RWPE1 (cell line): ENCODE measurements at regions not wholly inside any gene's neighbourhood (a gene's known extent, or its start where the extent isn't known, plus 50 kb on each side); places are given as distances from the start of the nearest gene placed in this dataset.

ENCODE experiments used
- CTCF ChIA-PET: fragments of 350-600 bp; sonication (Branson Sonifier 250); formaldehyde crosslinking; extraction: SDS; loops from one replicate; lab custom pipeline; 2021; lab: Yijun Ruan, JAX
- POLR2A ChIA-PET: fragments of 400-600 bp; formaldehyde crosslinking; extraction: SDS; loops from one replicate; lab custom pipeline; 2020; ENCODE audit warnings: antibody characterized with exemption; ENCODE audit not compliant: low non-redundant PET; lab: Yijun Ruan, JAX
- DNase-seq: peaks from one replicate; pipeline ENCODE4 v3.0.0; 2012; ENCODE audit warnings: low spot score
- H3K27ac ChIP-seq: fragments of 450-650 bp; 2 replicates; pipeline ENCODE4 v1.5.1; 2017
- TF ChIP-seq, protein P1 (sequence below): fragments of 450-650 bp; conservative IDR thresholded peaks from 2 replicates; pipeline ENCODE4 v1.5.1; 2017; ENCODE audit warnings: low read depth, mild to moderate bottlenecking

DNA sequence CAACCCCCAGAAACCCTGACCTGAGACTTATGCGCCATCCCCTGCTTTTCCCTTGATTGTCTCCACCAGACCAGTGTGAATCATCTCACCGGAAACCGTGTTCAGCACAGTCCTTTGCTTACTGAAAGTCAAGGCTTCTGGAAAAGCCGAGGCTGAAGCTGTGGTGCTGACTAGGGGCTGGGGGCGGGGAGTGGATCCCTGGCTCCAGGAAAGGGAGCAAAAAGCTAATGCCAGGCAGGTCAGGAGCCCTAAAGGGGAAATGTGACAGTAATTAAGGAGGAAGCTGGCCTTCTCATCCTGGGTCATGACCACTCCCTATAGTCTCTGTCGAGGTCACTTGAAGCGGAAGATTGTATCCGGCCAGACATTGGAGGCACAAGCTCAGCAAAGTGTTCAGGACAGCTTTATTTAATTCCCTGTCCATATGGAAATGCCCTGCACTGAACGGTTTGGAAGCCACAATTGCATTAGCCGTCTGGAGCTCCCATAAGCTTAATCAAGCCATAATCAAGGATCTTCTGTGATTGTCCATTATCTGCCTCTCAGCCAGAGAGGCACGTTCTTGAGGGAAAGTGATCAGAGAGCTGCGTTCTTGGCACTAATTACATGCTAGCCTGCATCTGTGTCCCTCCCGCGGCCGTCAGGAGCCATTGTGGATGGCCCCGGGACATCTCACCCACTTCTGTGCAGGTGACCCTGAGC, 403.6 kb downstream of the RRAGC start:
- ChIA-PET CTCF (interaction anchor here (0.7 kb wide), 1 partner anchor 318 kb away, joined by 3 read pairs; no protein-coding TSS in a partner anchor), POLR2A (no interaction called here)
- TF ChIP-seq, protein P1, sequence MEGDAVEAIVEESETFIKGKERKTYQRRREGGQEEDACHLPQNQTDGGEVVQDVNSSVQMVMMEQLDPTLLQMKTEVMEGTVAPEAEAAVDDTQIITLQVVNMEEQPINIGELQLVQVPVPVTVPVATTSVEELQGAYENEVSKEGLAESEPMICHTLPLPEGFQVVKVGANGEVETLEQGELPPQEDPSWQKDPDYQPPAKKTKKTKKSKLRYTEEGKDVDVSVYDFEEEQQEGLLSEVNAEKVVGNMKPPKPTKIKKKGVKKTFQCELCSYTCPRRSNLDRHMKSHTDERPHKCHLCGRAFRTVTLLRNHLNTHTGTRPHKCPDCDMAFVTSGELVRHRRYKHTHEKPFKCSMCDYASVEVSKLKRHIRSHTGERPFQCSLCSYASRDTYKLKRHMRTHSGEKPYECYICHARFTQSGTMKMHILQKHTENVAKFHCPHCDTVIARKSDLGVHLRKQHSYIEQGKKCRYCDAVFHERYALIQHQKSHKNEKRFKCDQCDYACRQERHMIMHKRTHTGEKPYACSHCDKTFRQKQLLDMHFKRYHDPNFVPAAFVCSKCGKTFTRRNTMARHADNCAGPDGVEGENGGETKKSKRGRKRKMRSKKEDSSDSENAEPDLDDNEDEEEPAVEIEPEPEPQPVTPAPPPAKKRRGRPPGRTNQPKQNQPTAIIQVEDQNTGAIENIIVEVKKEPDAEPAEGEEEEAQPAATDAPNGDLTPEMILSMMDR: no peak
- DNase-seq: no peak
- no peak overlapping the region for H3K27ac ChIP-seq

DNA sequence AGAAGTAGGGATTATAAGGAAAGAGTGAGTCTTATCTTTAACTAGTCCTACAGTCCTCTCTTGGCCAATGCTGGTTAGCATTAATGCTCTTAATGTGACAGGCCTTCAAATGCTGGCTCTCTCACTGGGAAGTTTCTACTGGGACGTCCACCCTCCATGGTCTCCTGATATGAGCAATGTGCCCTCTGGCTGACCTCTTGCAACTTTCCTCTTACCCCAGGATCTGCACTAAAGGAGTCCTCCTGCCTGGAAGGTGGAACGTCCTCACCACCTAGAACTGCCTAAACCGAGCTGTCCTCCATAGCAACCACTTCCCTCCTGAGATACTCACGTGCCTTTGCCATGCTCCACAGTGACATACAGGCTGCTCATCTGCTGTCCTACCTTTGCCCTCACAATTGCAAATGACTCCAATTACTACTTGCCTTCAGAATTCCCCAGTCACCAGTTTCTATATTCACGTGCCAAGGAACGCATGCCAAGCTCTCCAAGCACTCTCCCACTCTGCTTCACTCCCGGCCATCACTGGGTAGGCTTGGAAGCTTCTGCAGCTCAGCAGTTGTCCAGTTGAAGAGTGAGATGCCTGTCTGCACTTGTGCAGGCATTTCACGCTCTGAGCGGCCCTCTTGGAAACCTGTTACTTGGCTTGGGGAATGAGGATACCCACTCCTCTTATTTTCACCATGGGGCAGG, 404.7 kb downstream of the RRAGC start:
- POLR2A ChIA-PET: no interaction called here
- DNase-seq: no peak
- TF ChIP-seq, protein P1: no peak
- CTCF ChIA-PET: no interaction called here
- no peak overlapping the region for H3K27ac ChIP-seq

DNA sequence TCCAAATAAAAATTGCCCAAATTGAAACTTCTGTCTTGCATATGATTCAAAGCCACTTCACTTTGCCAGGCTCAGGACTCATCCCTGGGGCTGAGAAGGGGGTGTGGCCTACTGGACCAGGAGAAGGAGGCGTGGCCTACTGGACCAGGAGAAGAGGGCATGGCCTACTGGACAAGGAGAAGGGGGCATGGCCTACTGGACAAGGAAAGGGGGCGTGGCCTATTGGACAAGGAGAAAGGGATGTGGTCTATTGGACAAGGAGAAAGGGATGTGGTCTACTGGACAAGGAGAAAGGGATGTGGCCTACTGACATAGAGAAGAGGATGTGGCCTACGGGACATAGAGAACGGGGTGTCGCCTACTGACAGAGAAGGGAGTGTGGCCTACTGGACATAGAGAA, 405.3 kb downstream of the RRAGC start:
- ChIA-PET CTCF (interaction anchor here (0.6 kb wide), 1 partner anchor 301 kb away, joined by 4 read pairs; no protein-coding TSS in a partner anchor), POLR2A (no interaction called here)
- TF ChIP-seq, protein P1: no peak
- H3K27ac ChIP-seq: no peak overlapping the region
- no peak for DNase-seq

DNA sequence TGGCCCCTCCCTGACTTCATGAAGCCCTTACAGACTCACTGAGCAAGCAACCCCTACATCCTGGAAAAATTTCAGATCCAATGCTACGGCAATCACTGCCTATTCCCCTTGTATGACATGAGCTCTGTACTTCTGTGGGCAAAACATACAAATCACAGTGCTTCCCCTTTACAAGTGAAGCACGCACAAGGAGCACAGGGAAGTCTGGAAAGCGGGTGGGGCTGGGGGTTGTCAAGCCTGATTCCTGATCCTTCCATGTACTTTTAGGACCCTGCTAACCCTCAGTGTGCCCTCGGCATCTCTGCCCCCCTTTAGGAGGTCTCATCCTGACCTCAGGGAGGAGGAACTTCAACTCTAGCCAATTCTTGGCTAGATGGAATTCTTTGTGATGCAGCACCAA, 405.7 kb upstream of the POU3F1 start:
- no peak overlapping the region for H3K27ac ChIP-seq
- ChIA-PET POLR2A (no interaction called here), CTCF (no interaction called here)
- DNase-seq: no peak
- TF ChIP-seq, protein P1: no peak

DNA sequence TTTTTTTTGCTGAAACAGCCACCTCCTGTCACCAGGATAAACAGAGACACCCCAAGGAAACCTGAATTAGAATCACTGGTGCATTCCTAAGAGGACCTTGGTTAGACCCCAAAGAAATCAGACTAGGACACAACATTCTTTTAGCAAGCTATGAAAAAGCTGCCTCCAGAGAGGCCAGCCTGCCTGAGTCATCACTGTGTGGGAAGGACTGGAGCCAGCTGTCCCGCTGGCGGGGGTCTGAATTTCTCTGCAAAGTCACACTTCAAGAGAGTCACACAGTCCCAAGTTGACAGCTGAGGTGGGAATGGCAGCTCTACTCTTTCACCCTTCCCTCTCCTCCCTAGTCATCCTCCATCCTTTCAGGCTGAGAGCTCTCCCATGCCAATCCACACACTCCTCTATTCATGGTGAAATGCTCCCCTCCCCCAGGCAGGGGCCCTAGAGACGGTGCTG, 405.0 kb upstream of the POU3F1 start:
- DNase-seq: no peak
- POLR2A ChIA-PET: no interaction called here
- TF ChIP-seq, protein P1: no peak
- CTCF ChIA-PET: interaction anchor here (0.6 to 0.7 kb wide), 3 partner anchors 117 to 465 kb away, joined by 3 to 5 read pairs (median 4); no protein-coding TSS in a partner anchor
- no peak overlapping the region for H3K27ac ChIP-seq

DNA sequence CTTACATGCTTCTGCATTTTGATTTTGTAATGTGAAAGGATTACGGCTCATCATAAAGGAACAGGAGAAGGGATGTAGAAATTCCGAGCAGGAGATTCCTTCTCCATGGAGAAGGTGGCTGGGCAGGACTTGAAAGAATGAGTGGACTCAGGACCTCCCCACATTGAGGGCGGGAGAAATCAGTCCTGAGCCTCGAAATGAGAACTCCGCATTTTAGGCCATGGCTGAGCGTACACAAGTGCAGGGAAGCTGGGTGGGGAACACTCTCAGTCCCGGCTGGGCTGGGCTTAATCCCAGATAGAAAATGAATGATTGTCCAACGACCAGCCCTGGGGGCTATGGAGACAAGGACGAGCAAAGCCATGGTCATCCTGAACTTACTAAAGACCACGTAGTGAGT, 402.3 kb upstream of the POU3F1 start:
- DNase-seq: no peak
- no peak overlapping the region for H3K27ac ChIP-seq
- CTCF ChIA-PET: interaction anchor here (0.5 kb wide), 1 partner anchor 352 kb away, joined by 3 read pairs; no protein-coding TSS in a partner anchor
- POLR2A ChIA-PET: no interaction called here
- TF ChIP-seq, protein P1: no peak
